Muscle of leg (tissue), 3 donors: ENCODE measurements at regions not wholly inside any gene's neighbourhood (a gene's known extent, or its start where the extent isn't known, plus 50 kb on each side); places are given as distances from the start of the nearest gene placed in this dataset.

ENCODE experiments used
- DNase-seq: peaks from one replicate; pipeline ENCODE4 v3.0.0; 2013
- H3K27ac ChIP-seq: one replicate; pipeline ENCODE4 v1.5.1; 2013; ENCODE audit warnings: mild to moderate bottlenecking, low read length, control low read depth
- H3K27me3 ChIP-seq: one replicate; pipeline ENCODE4 v1.6.1; 2013; ENCODE audit warnings: low read length; ENCODE audit not compliant: control insufficient read depth, insufficient read depth
- H3K36me3 ChIP-seq: one replicate; pipeline ENCODE4 v1.6.1; 2013; ENCODE audit warnings: low read length; ENCODE audit not compliant: control insufficient read depth, insufficient read depth
- H3K4me1 ChIP-seq: one replicate; pipeline ENCODE4 v1.6.1; 2013; ENCODE audit warnings: low read length; ENCODE audit not compliant: control insufficient read depth, insufficient read depth
- H3K4me3 ChIP-seq: one replicate; pipeline ENCODE4 v1.5.1; 2013; ENCODE audit warnings: low read length, control low read depth
- H3K9me3 ChIP-seq: replicated peaks from 2 replicates; pipeline ENCODE4 v1.6.1; 2013; ENCODE audit warnings: low read depth, low read length; ENCODE audit not compliant: control insufficient read depth
- WGBS: methylation state at CpG from one replicate; pipeline ENCODE4 v1.1.5; 2013; ENCODE audit warnings: missing lambda C conversion rate; ENCODE audit not compliant: insufficient coverage; 5-methylcytosine and 5-hydroxymethylcytosine counted together

- Histone ChIP-seq H3K4me3 (no peak overlapping the region), H3K27ac (peak overlapping the region; percentile 65), H3K36me3 (no peaks in the 10 kb centered on the region), H3K4me1 (peaks cover 2% of the 10 kb centered on the region), H3K9me3 (no peaks in the 10 kb centered on the region), H3K27me3 (no peaks in the 10 kb centered on the region)
- WGBS = 67% methylated on average over 1 of the region's 4 CpGs
- DNase-seq = peak; percentile 77
Observed at GRCh38 chr11:104705490-104706190, 192.6 kb downstream of the CASP12 start.

- Histone ChIP-seq H3K9me3 (no peaks in the 10 kb centered on the region), H3K4me1 (peaks cover 2% of the 10 kb centered on the region), H3K27ac (peak overlapping the region; percentile 65), H3K36me3 (no peaks in the 10 kb centered on the region), H3K4me3 (no peak overlapping the region), H3K27me3 (no peaks in the 10 kb centered on the region)
- 33% methylated on average over 1 of the region's 1 CpG for WGBS
- no peak for DNase-seq
Observed at GRCh38 chr11:104704888-104705287, 193.4 kb downstream of the CASP12 start.

- 0% methylated on average over 1 of the region's 2 CpGs for WGBS
- no peaks in the 10 kb centered on the region for H3K36me3 ChIP-seq
- no peak overlapping the region for H3K4me3 ChIP-seq
- peak; percentile 92 for DNase-seq
- no peaks in the 10 kb centered on the region for H3K9me3 ChIP-seq
- peak overlapping the region; percentile 65 for H3K27ac ChIP-seq
- peaks cover 2% of the 10 kb centered on the region for H3K4me1 ChIP-seq
- H3K27me3 ChIP-seq = no peaks in the 10 kb centered on the region
Observed at GRCh38 chr11:104704146-104704830, 194.0 kb downstream of the CASP12 start.

GRCh38 chr11:104700609-104701008 is 197.7 kb downstream of the CASP12 start:
- H3K9me3 ChIP-seq = no peaks in the 10 kb centered on the region
- no peak overlapping the region for H3K4me3 ChIP-seq
- no peak overlapping the region for H3K27ac ChIP-seq
- H3K4me1 ChIP-seq = peaks cover 2% of the 10 kb centered on the region
- DNase-seq = no peak
- H3K27me3 ChIP-seq = no peaks in the 10 kb centered on the region
- H3K36me3 ChIP-seq = no peaks in the 10 kb centered on the region

- DNase-seq = peak; percentile 52
- H3K4me1 ChIP-seq = peaks cover 2% of the 10 kb centered on the region
- no peaks in the 10 kb centered on the region for H3K9me3 ChIP-seq
- no peak overlapping the region for H3K4me3 ChIP-seq
- H3K27me3 ChIP-seq = no peaks in the 10 kb centered on the region
- H3K36me3 ChIP-seq = no peaks in the 10 kb centered on the region
- no peak overlapping the region for H3K27ac ChIP-seq
Observed at GRCh38 chr11:104699981-104700380, 198.3 kb downstream of the CASP12 start.

GRCh38 chr11:104695065-104695463 is 203.2 kb downstream of the CASP12 start:
- Histone ChIP-seq H3K9me3 (no peaks in the 10 kb centered on the region), H3K4me3 (no peak overlapping the region), H3K36me3 (no peaks in the 10 kb centered on the region), H3K27me3 (no peaks in the 10 kb centered on the region), H3K27ac (no peak overlapping the region), H3K4me1 (no peaks in the 10 kb centered on the region)
- no peak for DNase-seq

GRCh38 chr11:104694259-104695064 is 203.8 kb downstream of the CASP12 start:
- WGBS = 86% methylated on average over 5 of the region's 7 CpGs

GRCh38 chr11:104692751-104693150 is 205.5 kb downstream of the CASP12 start:
- Histone ChIP-seq H3K9me3 (no peaks in the 10 kb centered on the region), H3K36me3 (no peaks in the 10 kb centered on the region), H3K4me1 (no peaks in the 10 kb centered on the region), H3K27ac (no peak overlapping the region), H3K27me3 (no peaks in the 10 kb centered on the region), H3K4me3 (no peak overlapping the region)
- WGBS = no CpG with 5 or more reads among the region's 1 CpG
- DNase-seq = no peak

More at GRCh38 chr11:104694259-104695064, 203.8 kb downstream of the CASP12 start:
- H3K27me3 ChIP-seq = no peaks in the 10 kb centered on the region
- no peaks in the 10 kb centered on the region for H3K36me3 ChIP-seq
- no peak for DNase-seq
- H3K27ac ChIP-seq = no peak overlapping the region
- no peaks in the 10 kb centered on the region for H3K9me3 ChIP-seq
- H3K4me1 ChIP-seq = no peaks in the 10 kb centered on the region
- H3K4me3 ChIP-seq = no peak overlapping the region

- no peaks in the 10 kb centered on the region for H3K4me1 ChIP-seq
- no peaks in the 10 kb centered on the region for H3K27me3 ChIP-seq
- H3K4me3 ChIP-seq = no peak overlapping the region
- no peak for DNase-seq
- H3K9me3 ChIP-seq = no peaks in the 10 kb centered on the region
- H3K27ac ChIP-seq = no peak overlapping the region
- no CpG with 5 or more reads among the region's 2 CpGs for WGBS
- no peaks in the 10 kb centered on the region for H3K36me3 ChIP-seq
Observed at GRCh38 chr11:104691129-104691528, 207.1 kb downstream of the CASP12 start.

- peak; percentile 81 for DNase-seq
- no peak overlapping the region for H3K4me3 ChIP-seq
- H3K4me1 ChIP-seq = no peaks in the 10 kb centered on the region
- no peak overlapping the region for H3K27ac ChIP-seq
- no peaks in the 10 kb centered on the region for H3K9me3 ChIP-seq
- no peaks in the 10 kb centered on the region for H3K36me3 ChIP-seq
- no peaks in the 10 kb centered on the region for H3K27me3 ChIP-seq
- WGBS = no CpG with 5 or more reads among the region's 2 CpGs
Observed at GRCh38 chr11:104690241-104690640, 208.0 kb downstream of the CASP12 start.
